GM06990 (cell line): ENCODE measurements at regions not wholly inside any gene's neighbourhood (a gene's known extent, or its start where the extent isn't known, plus 50 kb on each side); places are given as distances from the start of the nearest gene placed in this dataset.
A peak's percentile ranks its signal among the peaks of the same experiment; 100 is the strongest.

Experiments
- DNase-seq: peaks from one replicate; pipeline ENCODE4 v3.0.0-alpha.2; 2011; ENCODE audit not compliant: insufficient read length; ENCODE audit errors: extremely low read depth
- H3K27me3 ChIP-seq: replicated peaks from 2 replicates; pipeline ENCODE4 v1.6.0; 2011; ENCODE audit warnings: low read length; ENCODE audit not compliant: control insufficient read depth, insufficient read depth
- H3K36me3 ChIP-seq: 2 replicates; pipeline ENCODE4 v1.5.1; 2011; ENCODE audit warnings: low read length; ENCODE audit not compliant: control insufficient read depth, insufficient read depth
- H3K4me3 ChIP-seq: replicated peaks from 2 replicates; pipeline ENCODE4 v1.5.1; 2011; ENCODE audit warnings: low read depth, mild to moderate bottlenecking, control low read depth, low read length
- CTCF ChIP-seq: IDR thresholded peaks from 2 replicates; pipeline ENCODE4 v1.5.1; 2011; ENCODE audit warnings: low read length, control low read depth, mild to moderate bottlenecking, inconsistent platforms; ENCODE audit not compliant: insufficient read depth, poor library complexity, severe bottlenecking

- no peak overlapping the region for H3K4me3 ChIP-seq
- no peak for DNase-seq
Measured at GRCh38 chr17:77076124-77076830, 64.5 kb upstream of the SEC14L1 start.

GRCh38 chr17:77083531-77083930 lies 57.2 kb upstream of the SEC14L1 start:
- DNase-seq = no peak
- H3K27me3 ChIP-seq = no peaks in the 10 kb centered on the region
- H3K4me3 ChIP-seq = no peak overlapping the region
- no peak for TF ChIP-seq CTCF
- no peaks in the 10 kb centered on the region for H3K36me3 ChIP-seq

More at GRCh38 chr17:77076124-77076830, 64.5 kb upstream of the SEC14L1 start:
- Histone ChIP-seq H3K27me3 (no peaks in the 10 kb centered on the region; the same call in none of the 2 replicates), H3K36me3 (no peaks in the 10 kb centered on the region)
- TF ChIP-seq CTCF = no peak

- H3K4me3 ChIP-seq = no peak overlapping the region
- DNase-seq = no peak
- TF ChIP-seq CTCF = no peak
Measured at GRCh38 chr17:77085926-77086432, 54.8 kb upstream of the SEC14L1 start.

GRCh38 chr17:77086433-77087010 lies 54.2 kb upstream of the SEC14L1 start:
- DNase-seq = peak; percentile 68
- TF ChIP-seq CTCF = peak; percentile 95

More at GRCh38 chr17:77085926-77086432, 54.8 kb upstream of the SEC14L1 start:
- Histone ChIP-seq H3K36me3 (peaks cover 4% of the 10 kb centered on the region), H3K27me3 (no peaks in the 10 kb centered on the region)

GRCh38 chr17:77087650-77088454 lies 52.9 kb upstream of the SEC14L1 start:
- no peak for DNase-seq
- Histone ChIP-seq H3K36me3 (peaks cover 7% of the 10 kb centered on the region), H3K4me3 (peak overlapping the region; percentile 79), H3K27me3 (no peaks in the 10 kb centered on the region)
- no peak for TF ChIP-seq CTCF

More at GRCh38 chr17:77086433-77087010, 54.2 kb upstream of the SEC14L1 start:
- Histone ChIP-seq H3K27me3 (no peaks in the 10 kb centered on the region), H3K4me3 (no peak overlapping the region), H3K36me3 (peaks cover 7% of the 10 kb centered on the region)
